GM12878 (cell line): ENCODE measurements at regions not wholly inside any gene's neighbourhood (a gene's known extent, or its start where the extent isn't known, plus 50 kb on each side); places are given as distances from the start of the nearest gene placed in this dataset.

Experiments used
- ATAC-seq: fragments of 200-7000 bp; cut with Tn5 transposase; 3 replicates; pipeline ENCODE4 v1.9.1; 2020; ENCODE audit warnings: mild to moderate bottlenecking, moderate library complexity
- BruUV-seq: library from RNA; stranded (reverse); fragments of 400-500 nt; replicated peaks from 2 replicates; lab custom pipeline; 2021; lab: Mats Ljungman, UMichigan
- CTCF ChIA-PET: fragments of 300-600 bp; sonication (Branson Sonifier 250); formaldehyde crosslinking; extraction: SDS; loops from one replicate; lab custom pipeline; 2021; ENCODE audit warnings: inconsistent platforms; lab: Yijun Ruan, JAX
- POLR2A ChIA-PET: fragments of 350-600 bp; formaldehyde crosslinking; extraction: SDS; loops from one replicate; lab custom pipeline; 2021; ENCODE audit warnings: inconsistent platforms; lab: Charles Lee
- RAD21 ChIA-PET: fragments of 300-600 bp; sonication (Branson Sonifier 250); formaldehyde crosslinking; loops from one replicate; lab custom pipeline; 2023; ENCODE audit warnings: antibody characterized with exemption; ENCODE audit not compliant: unreplicated experiment; lab: Charles Lee
- SMC1A ChIA-PET: fragments of 300-600 bp; sonication (Branson Sonifier 250); formaldehyde crosslinking; loops from one replicate; lab custom pipeline; 2023; ENCODE audit not compliant: unreplicated experiment, uncharacterized antibody; lab: Charles Lee
- DNase-seq: peaks from one replicate; pipeline ENCODE4 v3.0.0-alpha.2; 2011; ENCODE audit warnings: low read depth, low spot score
- FAIRE-seq: peaks from 3 replicates; lab custom pipeline; 2011; peaks lifted over from hg19 to GRCh38; lab: Jason Lieb, UNC
- H2AFZ ChIP-seq: 2 replicates; pipeline ENCODE4 v1.6.0; 2011; ENCODE audit warnings: low read depth, low read length, control low read depth; ENCODE audit not compliant: control insufficient read depth
- H3K27ac ChIP-seq: 2 replicates; pipeline ENCODE4 v1.5.1; 2011; ENCODE audit warnings: control low read depth; ENCODE audit not compliant: control insufficient read depth, insufficient read depth
- H3K27me3 ChIP-seq, 2 experiments: replicated peaks in 1 of 2; 2 replicates each; pipeline versions ENCODE4 v1.6.0 to v1.6.1; 2011; ENCODE audit warnings: low read length in 1 of 2; ENCODE audit not compliant: control insufficient read depth in 2 of 2, insufficient read depth in 2 of 2
- H3K36me3 ChIP-seq, 2 experiments: 2 replicates each; pipeline ENCODE4 v1.5.1; 2011; ENCODE audit warnings: low read length in 1 of 2; ENCODE audit not compliant: control insufficient read depth in 2 of 2, insufficient read depth in 2 of 2
- H3K4me1 ChIP-seq: 2 replicates; pipeline ENCODE4 v1.6.1; 2011; ENCODE audit warnings: mild to moderate bottlenecking, low read length, moderate library complexity, mixed read lengths; ENCODE audit not compliant: control insufficient read depth, insufficient read depth
- H3K4me2 ChIP-seq: 2 replicates; pipeline ENCODE4 v1.6.0; 2011; ENCODE audit warnings: control low read depth; ENCODE audit not compliant: control insufficient read depth, insufficient read depth
- H3K4me3 ChIP-seq: fragments of 200-600 bp; sonication (generic); 2 replicates; pipeline ENCODE4 v1.5.1; 2016
- H3K79me2 ChIP-seq: 2 replicates; pipeline ENCODE4 v1.6.0; 2011; ENCODE audit warnings: low read length; ENCODE audit not compliant: control insufficient read depth, insufficient read depth
- H3K9ac ChIP-seq: 2 replicates; pipeline ENCODE4 v1.8.0; 2011; ENCODE audit warnings: low read length, control low read depth, mixed read lengths; ENCODE audit not compliant: control insufficient read depth, insufficient read depth
- H3K9me3 ChIP-seq: replicated peaks from 3 replicates; pipeline ENCODE4 v1.5.1; 2011; ENCODE audit warnings: mild to moderate bottlenecking, low read length; ENCODE audit not compliant: control insufficient read depth, insufficient read depth
- H4K20me1 ChIP-seq: 2 replicates; pipeline ENCODE4 v1.6.0; 2011; ENCODE audit not compliant: control insufficient read depth, insufficient read depth
- BMI1 ChIP-seq: fragments of 450-650 bp; IDR thresholded peaks from 2 replicates; pipeline ENCODE4 v1.6.1; 2016; ENCODE audit warnings: mild to moderate bottlenecking, moderate library complexity, borderline replicate concordance
- BRCA1 ChIP-seq: IDR thresholded peaks from 2 replicates; pipeline ENCODE4 v1.6.1; 2011; ENCODE audit warnings: low read depth, low read length, improper control_type of control experiment
- CREB1 ChIP-seq: IDR thresholded peaks from 2 replicates; pipeline ENCODE4 v1.6.1; 2012; ENCODE audit warnings: low read depth, mild to moderate bottlenecking, inconsistent platforms
- DPF2 ChIP-seq: fragments of 450-650 bp; IDR thresholded peaks from 2 replicates; pipeline ENCODE4 v1.6.1; 2017; ENCODE audit warnings: mild to moderate bottlenecking
- ETV6 ChIP-seq, 2 experiments: fragments of 450-650 bp in 1 of 2; IDR thresholded peaks in 1 of 2; conservative IDR thresholded peaks in 1 of 2; 2 replicates each; pipeline ENCODE4 v1.6.1; 2014; ENCODE audit warnings: antibody characterized with exemption in 1 of 2, borderline replicate concordance in 1 of 2, low read depth in 1 of 2, mild to moderate bottlenecking in 1 of 2, moderate library complexity in 1 of 2
- FOXK2 ChIP-seq: fragments of 450-650 bp; IDR thresholded peaks from 2 replicates; pipeline ENCODE4 v1.6.1; 2017; ENCODE audit warnings: mild to moderate bottlenecking, moderate library complexity
- MEF2A ChIP-seq: IDR thresholded peaks from 2 replicates; pipeline ENCODE4 v1.6.1; 2011; ENCODE audit warnings: low read depth, mild to moderate bottlenecking, low read length, moderate library complexity; ENCODE audit not compliant: insufficient read depth
- POU2F2 ChIP-seq: IDR thresholded peaks from 3 replicates; pipeline ENCODE4 v1.6.1; 2011; ENCODE audit warnings: low read depth, mild to moderate bottlenecking, low read length, borderline replicate concordance
- SMAD1 ChIP-seq: fragments of 450-650 bp; IDR thresholded peaks from 2 replicates; pipeline ENCODE4 v1.6.1; 2018; ENCODE audit warnings: mild to moderate bottlenecking, low read depth; ENCODE audit not compliant: partially characterized antibody
- TCF12 ChIP-seq: IDR thresholded peaks from 2 replicates; pipeline ENCODE4 v1.6.1; 2011; ENCODE audit warnings: low read depth, mild to moderate bottlenecking, low read length
- ZBED1 ChIP-seq: IDR thresholded peaks from 2 replicates; pipeline ENCODE4 v1.6.1; 2016; ENCODE audit warnings: borderline replicate concordance
- WGBS: methylation state at CpG from one replicate; pipeline ENCODE4 v1.1.6; 2016; ENCODE audit warnings: low lambda C conversion rate; ENCODE audit not compliant: insufficient replicate concordance, insufficient coverage; ENCODE audit errors: missing lambda C conversion rate; 5-methylcytosine and 5-hydroxymethylcytosine counted together
- in situ Hi-C: fragments of 300-500 bp; cut with MboI; formaldehyde crosslinking; loops from 9 replicates; pipeline ENCODE4 v1.14.3; 2018; ENCODE audit warnings: mixed read lengths
- intact Hi-C: fragments of 100-400 bp; cut with micrococcal nuclease; formaldehyde crosslinking; loops from one replicate; pipeline ENCODE4 v1.14.2; 2022; ENCODE audit not compliant: unreplicated experiment
- TF ChIP-seq, protein P1 (sequence below): fragments of 450-650 bp; formaldehyde crosslinking; IDR thresholded peaks from 2 replicates; pipeline ENCODE4 v1.4.0; 2020; ENCODE audit warnings: mild to moderate bottlenecking, moderate library complexity
- TF ChIP-seq, protein P2 (sequence below): fragments of 450-650 bp; IDR thresholded peaks from 2 replicates; pipeline ENCODE4 v1.6.1; 2017; ENCODE audit warnings: mild to moderate bottlenecking
- TF ChIP-seq, protein P3 (sequence below), 3 experiments: IDR thresholded peaks in 2 of 3; conservative IDR thresholded peaks in 1 of 3; 2 replicates each; pipeline ENCODE4 v1.5.1; 2011; ENCODE audit warnings: low read depth in 3 of 3, low read length in 3 of 3, mild to moderate bottlenecking in 3 of 3, control low read depth in 2 of 3, moderate library complexity in 2 of 3, inconsistent platforms in 1 of 3, mixed read lengths in 1 of 3; ENCODE audit not compliant: control insufficient read depth in 2 of 3, insufficient read depth in 1 of 3; ENCODE audit errors: extremely low read depth in 1 of 3
- TF ChIP-seq, protein P4 (sequence below): IDR thresholded peaks from 2 replicates; pipeline ENCODE4 v1.6.1; 2012; ENCODE audit warnings: low read depth, low read length, improper control_type of control experiment

DNA sequence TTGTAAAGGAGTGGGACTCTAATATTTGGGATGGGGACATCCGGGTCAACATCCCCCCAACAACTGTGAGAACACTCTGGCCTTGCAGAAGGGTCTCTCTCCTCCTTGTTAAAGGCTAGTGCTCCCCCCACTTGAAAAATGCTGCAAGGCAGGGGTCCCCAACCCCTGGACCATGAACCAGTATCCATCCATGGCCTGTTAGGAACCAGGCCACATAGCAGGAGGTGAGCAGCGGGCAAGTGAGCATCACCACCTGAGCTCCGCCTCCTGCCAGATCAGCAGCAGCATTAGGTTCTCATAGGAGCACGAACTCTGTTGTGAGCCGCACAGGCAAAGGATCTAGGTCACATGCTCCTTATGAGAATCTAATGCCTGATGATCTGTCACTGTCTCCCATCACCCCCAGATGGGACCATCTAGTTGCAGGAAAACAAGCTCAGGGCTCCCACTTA is 243.9 kb upstream of the ID2 start:
- DNase-seq: no peak
- FAIRE-seq: no peak
- peaks cover 20% of the 10 kb centered on the region for H3K4me1 ChIP-seq
- no peak for TF ChIP-seq CREB1
- no peak for TF ChIP-seq FOXK2
- TF ChIP-seq, protein P1, sequence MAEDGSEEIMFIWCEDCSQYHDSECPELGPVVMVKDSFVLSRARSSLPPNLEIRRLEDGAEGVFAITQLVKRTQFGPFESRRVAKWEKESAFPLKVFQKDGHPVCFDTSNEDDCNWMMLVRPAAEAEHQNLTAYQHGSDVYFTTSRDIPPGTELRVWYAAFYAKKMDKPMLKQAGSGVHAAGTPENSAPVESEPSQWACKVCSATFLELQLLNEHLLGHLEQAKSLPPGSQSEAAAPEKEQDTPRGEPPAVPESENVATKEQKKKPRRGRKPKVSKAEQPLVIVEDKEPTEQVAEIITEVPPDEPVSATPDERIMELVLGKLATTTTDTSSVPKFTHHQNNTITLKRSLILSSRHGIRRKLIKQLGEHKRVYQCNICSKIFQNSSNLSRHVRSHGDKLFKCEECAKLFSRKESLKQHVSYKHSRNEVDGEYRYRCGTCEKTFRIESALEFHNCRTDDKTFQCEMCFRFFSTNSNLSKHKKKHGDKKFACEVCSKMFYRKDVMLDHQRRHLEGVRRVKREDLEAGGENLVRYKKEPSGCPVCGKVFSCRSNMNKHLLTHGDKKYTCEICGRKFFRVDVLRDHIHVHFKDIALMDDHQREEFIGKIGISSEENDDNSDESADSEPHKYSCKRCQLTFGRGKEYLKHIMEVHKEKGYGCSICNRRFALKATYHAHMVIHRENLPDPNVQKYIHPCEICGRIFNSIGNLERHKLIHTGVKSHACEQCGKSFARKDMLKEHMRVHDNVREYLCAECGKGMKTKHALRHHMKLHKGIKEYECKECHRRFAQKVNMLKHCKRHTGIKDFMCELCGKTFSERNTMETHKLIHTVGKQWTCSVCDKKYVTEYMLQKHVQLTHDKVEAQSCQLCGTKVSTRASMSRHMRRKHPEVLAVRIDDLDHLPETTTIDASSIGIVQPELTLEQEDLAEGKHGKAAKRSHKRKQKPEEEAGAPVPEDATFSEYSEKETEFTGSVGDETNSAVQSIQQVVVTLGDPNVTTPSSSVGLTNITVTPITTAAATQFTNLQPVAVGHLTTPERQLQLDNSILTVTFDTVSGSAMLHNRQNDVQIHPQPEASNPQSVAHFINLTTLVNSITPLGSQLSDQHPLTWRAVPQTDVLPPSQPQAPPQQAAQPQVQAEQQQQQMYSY (CRISPR knock-in tag): no peak
- TF ChIP-seq POU2F2: no peak
- no peak for TF ChIP-seq BMI1
- TF ChIP-seq ETV6 (conservative IDR thresholded peaks at IDR 0.05 in 1 of 2, IDR thresholded peaks at IDR 0.05 in 1 of 2; ENCODE audit: borderline replicate concordance in 1 of 2, low read depth in 1 of 2): no peak
- TF ChIP-seq DPF2: no peak
- TF ChIP-seq MEF2A: no peak
- TF ChIP-seq, protein P2, sequence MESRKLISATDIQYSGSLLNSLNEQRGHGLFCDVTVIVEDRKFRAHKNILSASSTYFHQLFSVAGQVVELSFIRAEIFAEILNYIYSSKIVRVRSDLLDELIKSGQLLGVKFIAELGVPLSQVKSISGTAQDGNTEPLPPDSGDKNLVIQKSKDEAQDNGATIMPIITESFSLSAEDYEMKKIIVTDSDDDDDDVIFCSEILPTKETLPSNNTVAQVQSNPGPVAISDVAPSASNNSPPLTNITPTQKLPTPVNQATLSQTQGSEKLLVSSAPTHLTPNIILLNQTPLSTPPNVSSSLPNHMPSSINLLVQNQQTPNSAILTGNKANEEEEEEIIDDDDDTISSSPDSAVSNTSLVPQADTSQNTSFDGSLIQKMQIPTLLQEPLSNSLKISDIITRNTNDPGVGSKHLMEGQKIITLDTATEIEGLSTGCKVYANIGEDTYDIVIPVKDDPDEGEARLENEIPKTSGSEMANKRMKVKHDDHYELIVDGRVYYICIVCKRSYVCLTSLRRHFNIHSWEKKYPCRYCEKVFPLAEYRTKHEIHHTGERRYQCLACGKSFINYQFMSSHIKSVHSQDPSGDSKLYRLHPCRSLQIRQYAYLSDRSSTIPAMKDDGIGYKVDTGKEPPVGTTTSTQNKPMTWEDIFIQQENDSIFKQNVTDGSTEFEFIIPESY: no peak
- no peak for TF ChIP-seq SMAD1
- TF ChIP-seq, protein P3, sequence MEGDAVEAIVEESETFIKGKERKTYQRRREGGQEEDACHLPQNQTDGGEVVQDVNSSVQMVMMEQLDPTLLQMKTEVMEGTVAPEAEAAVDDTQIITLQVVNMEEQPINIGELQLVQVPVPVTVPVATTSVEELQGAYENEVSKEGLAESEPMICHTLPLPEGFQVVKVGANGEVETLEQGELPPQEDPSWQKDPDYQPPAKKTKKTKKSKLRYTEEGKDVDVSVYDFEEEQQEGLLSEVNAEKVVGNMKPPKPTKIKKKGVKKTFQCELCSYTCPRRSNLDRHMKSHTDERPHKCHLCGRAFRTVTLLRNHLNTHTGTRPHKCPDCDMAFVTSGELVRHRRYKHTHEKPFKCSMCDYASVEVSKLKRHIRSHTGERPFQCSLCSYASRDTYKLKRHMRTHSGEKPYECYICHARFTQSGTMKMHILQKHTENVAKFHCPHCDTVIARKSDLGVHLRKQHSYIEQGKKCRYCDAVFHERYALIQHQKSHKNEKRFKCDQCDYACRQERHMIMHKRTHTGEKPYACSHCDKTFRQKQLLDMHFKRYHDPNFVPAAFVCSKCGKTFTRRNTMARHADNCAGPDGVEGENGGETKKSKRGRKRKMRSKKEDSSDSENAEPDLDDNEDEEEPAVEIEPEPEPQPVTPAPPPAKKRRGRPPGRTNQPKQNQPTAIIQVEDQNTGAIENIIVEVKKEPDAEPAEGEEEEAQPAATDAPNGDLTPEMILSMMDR (IDR thresholded peaks at IDR 0.05 in 2 of 3, conservative IDR thresholded peaks at IDR 0.05 in 1 of 3; ENCODE audit: control insufficient read depth in 2 of 3, extremely low read depth in 1 of 3, insufficient read depth in 1 of 3, low read depth in 3 of 3, low read length in 3 of 3): no peak
- TF ChIP-seq, protein P4, sequence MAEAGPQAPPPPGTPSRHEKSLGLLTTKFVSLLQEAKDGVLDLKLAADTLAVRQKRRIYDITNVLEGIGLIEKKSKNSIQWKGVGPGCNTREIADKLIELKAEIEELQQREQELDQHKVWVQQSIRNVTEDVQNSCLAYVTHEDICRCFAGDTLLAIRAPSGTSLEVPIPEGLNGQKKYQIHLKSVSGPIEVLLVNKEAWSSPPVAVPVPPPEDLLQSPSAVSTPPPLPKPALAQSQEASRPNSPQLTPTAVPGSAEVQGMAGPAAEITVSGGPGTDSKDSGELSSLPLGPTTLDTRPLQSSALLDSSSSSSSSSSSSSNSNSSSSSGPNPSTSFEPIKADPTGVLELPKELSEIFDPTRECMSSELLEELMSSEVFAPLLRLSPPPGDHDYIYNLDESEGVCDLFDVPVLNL: no peak
- no peak for TF ChIP-seq ZBED1
- TF ChIP-seq TCF12: no peak
- TF ChIP-seq BRCA1: no peak
- H3K27me3 ChIP-seq: no peaks in the 10 kb centered on the region
- no TSS peak for BruUV-seq
- intact Hi-C loops (no loop called here), in situ Hi-C loops (no loop called here)
- H3K9me3 ChIP-seq: no peaks in the 10 kb centered on the region; the same call in 2 of the 3 replicates
- H2AFZ ChIP-seq: no peak overlapping the region
- no peak for ATAC-seq
- POLR2A ChIA-PET: interaction anchor here (1.8 kb wide), 1 partner anchor 10 kb away, joined by 5 read pairs; no protein-coding TSS in a partner anchor
- no peak overlapping the region for H3K9ac ChIP-seq
- H3K27ac ChIP-seq: no peak overlapping the region
- RAD21 ChIA-PET: no interaction called here
- SMC1A ChIA-PET: interaction anchor here (0.9 kb wide), 1 partner anchor 37 kb away, joined by 4 read pairs; no protein-coding TSS in a partner anchor
- CTCF ChIA-PET: interaction anchor here (0.9 kb wide), 1 partner anchor 21 kb away, joined by 3 read pairs; no protein-coding TSS in a partner anchor
- 60% methylated on average over 5 of the region's 5 CpGs for WGBS
- H3K36me3 ChIP-seq: peaks cover 0 to 9% of the 10 kb centered on the region in 2 experiments; a peak in 2 of 4 replicates
- no peaks in the 10 kb centered on the region for H4K20me1 ChIP-seq
- no peak overlapping the region for H3K4me3 ChIP-seq
- no peaks in the 10 kb centered on the region for H3K79me2 ChIP-seq
- H3K4me2 ChIP-seq: no peak overlapping the region
